Neural progenitor cell (in vitro differentiated cells): ENCODE measurements at regions not wholly inside any gene's neighbourhood (a gene's known extent, or its start where the extent isn't known, plus 50 kb on each side); places are given as distances from the start of the nearest gene placed in this dataset.

Source experiments
- CTCF ChIP-seq: fragments of 200-600 bp; sonication (generic); IDR thresholded peaks from 2 replicates; pipeline ENCODE4 v1.5.1; 2017; ENCODE audit warnings: antibody characterized with exemption, mild to moderate bottlenecking
- EZH2 ChIP-seq: fragments of 200-600 bp; sonication (generic); IDR thresholded peaks from 2 replicates; pipeline ENCODE4 v1.6.1; 2017; ENCODE audit warnings: antibody characterized with exemption, mild to moderate bottlenecking, moderate library complexity
- EZH2phosphoT487 ChIP-seq: fragments of 200-600 bp; sonication (generic); IDR thresholded peaks from 2 replicates; pipeline ENCODE4 v1.6.1; 2017; ENCODE audit warnings: antibody characterized with exemption

- TF ChIP-seq CTCF (no peak), EZH2 (no peak), EZH2phosphoT487 (no peak)
Observed at GRCh38 chr16:64130140-64130539, 991.7 kb downstream of the CDH11 start.
